ENCODE measurements at regions not wholly inside any gene's neighbourhood (a gene's known extent, or its start where the extent isn't known, plus 50 kb on each side); places are given as distances from the start of the nearest gene placed in this dataset.
"Not testable (repeated sequence)": the region's sequence is repeated elsewhere in the genome, so short reads cannot be mapped to it uniquely, and the experiment has no call there.

GRCh38 chr9:2274762-2275161 is 259.6 kb downstream of the SMARCA2 start:
- H3K4me1 ChIP-seq: no peaks in the 10 kb centered on the region
- no peak overlapping the region for H3K27ac ChIP-seq
- H3K9me3 ChIP-seq: no peaks in the 10 kb centered on the region
- intact Hi-C loops (cut with DNase I; ENCODE audit: low total_unique reads): no loop called here
- H3K36me3 ChIP-seq: no peaks in the 10 kb centered on the region
- DNase-seq: no peak
- no peak overlapping the region for H3K4me3 ChIP-seq
- no peak for TF ChIP-seq CTCF (IDR thresholded peaks at IDR 0.05)
- no peaks in the 10 kb centered on the region for H3K27me3 ChIP-seq

- no peaks in the 10 kb centered on the region for H3K36me3 ChIP-seq
- no peaks in the 10 kb centered on the region for H3K4me1 ChIP-seq
- H3K4me3 ChIP-seq: no peak overlapping the region
- no peaks in the 10 kb centered on the region for H3K9me3 ChIP-seq
- TF ChIP-seq CTCF (IDR thresholded peaks at IDR 0.05): no peak
- H3K27me3 ChIP-seq: no peaks in the 10 kb centered on the region
- intact Hi-C loops (cut with DNase I; ENCODE audit: low total_unique reads): no loop called here
- no peak overlapping the region for H3K27ac ChIP-seq
- DNase-seq: no peak
Observed at GRCh38 chr9:2276296-2276695, 261.1 kb downstream of the SMARCA2 start.

GRCh38 chr9:2277133-2277532 is 262.0 kb downstream of the SMARCA2 start:
- H3K4me1 ChIP-seq; H3K4me3 ChIP-seq; intact Hi-C loops (cut with DNase I; ENCODE audit: low total_unique reads); DNase-seq; H3K27me3 ChIP-seq; H3K9me3 ChIP-seq; H3K27ac ChIP-seq; H3K36me3 ChIP-seq: not testable (repeated sequence)

GRCh38 chr9:2277644-2278043 is 262.5 kb downstream of the SMARCA2 start:
- H3K27ac ChIP-seq; H3K27me3 ChIP-seq; H3K36me3 ChIP-seq; H3K9me3 ChIP-seq; DNase-seq; H3K4me3 ChIP-seq; intact Hi-C loops (cut with DNase I; ENCODE audit: low total_unique reads); H3K4me1 ChIP-seq: not testable (repeated sequence)

- H3K9me3 ChIP-seq; H3K36me3 ChIP-seq; H3K27me3 ChIP-seq; DNase-seq; intact Hi-C loops (cut with DNase I; ENCODE audit: low total_unique reads); H3K4me1 ChIP-seq; H3K27ac ChIP-seq; H3K4me3 ChIP-seq: not testable (repeated sequence)
Observed at GRCh38 chr9:2279138-2279537, 264.0 kb downstream of the SMARCA2 start.

- no peak overlapping the region for H3K27ac ChIP-seq
- H3K4me1 ChIP-seq: no peaks in the 10 kb centered on the region
- H3K27me3 ChIP-seq: no peaks in the 10 kb centered on the region
- no peak overlapping the region for H3K4me3 ChIP-seq
- intact Hi-C loops (cut with DNase I; ENCODE audit: low total_unique reads): no loop called here
- no peak for DNase-seq
- H3K36me3 ChIP-seq: no peaks in the 10 kb centered on the region
- no peaks in the 10 kb centered on the region for H3K9me3 ChIP-seq
- TF ChIP-seq CTCF (IDR thresholded peaks at IDR 0.05): no peak
Observed at GRCh38 chr9:2281031-2281802, 266.1 kb downstream of the SMARCA2 start.

- H3K27ac ChIP-seq: no peak overlapping the region
- intact Hi-C loops (cut with DNase I; ENCODE audit: low total_unique reads): no loop called here
Observed at GRCh38 chr9:2281803-2282185, 266.6 kb downstream of the SMARCA2 start.

More at GRCh38 chr9:2281803-2282185, 266.6 kb downstream of the SMARCA2 start:
- Histone ChIP-seq H3K4me1 (no peaks in the 10 kb centered on the region), H3K4me3 (no peak overlapping the region), H3K27me3 (no peaks in the 10 kb centered on the region), H3K36me3 (no peaks in the 10 kb centered on the region), H3K9me3 (no peaks in the 10 kb centered on the region)
- no peak for DNase-seq
- TF ChIP-seq CTCF (IDR thresholded peaks at IDR 0.05): no peak
